GM23248 (cell line): ENCODE measurements at regions not wholly inside any gene's neighbourhood (a gene's known extent, or its start where the extent isn't known, plus 50 kb on each side); places are given as distances from the start of the nearest gene placed in this dataset.
"Not testable (repeated sequence)": the region's sequence is repeated elsewhere in the genome, so short reads cannot be mapped to it uniquely, and the experiment has no call there.

Experiments used
- DNase-seq: peaks from one replicate; pipeline ENCODE4 v3.0.0-alpha.2; 2015
- H2AFZ ChIP-seq: fragments of 200-600 bp; sonication (generic); 2 replicates; pipeline ENCODE4 v1.6.1; 2016; ENCODE audit warnings: antibody characterized with exemption
- H3F3A ChIP-seq: fragments of 200-600 bp; sonication (generic); 2 replicates; pipeline ENCODE4 v1.6.1; 2016; ENCODE audit warnings: mild to moderate bottlenecking, antibody characterized with exemption, mixed run types; ENCODE audit not compliant: insufficient read depth
- H3K27ac ChIP-seq: fragments of 200-600 bp; sonication (generic); 2 replicates; pipeline ENCODE4 v1.5.1; 2016; ENCODE audit warnings: mild to moderate bottlenecking
- H3K27me3 ChIP-seq: fragments of 200-600 bp; sonication (generic); replicated peaks from 2 replicates; pipeline ENCODE4 v1.6.1; 2016; ENCODE audit warnings: mild to moderate bottlenecking; ENCODE audit not compliant: insufficient read depth
- H3K36me3 ChIP-seq: fragments of 200-600 bp; sonication (generic); 2 replicates; pipeline ENCODE4 v1.6.1; 2016; ENCODE audit warnings: low read depth, mild to moderate bottlenecking
- H3K4me1 ChIP-seq: fragments of 200-600 bp; sonication (generic); 2 replicates; pipeline ENCODE4 v1.6.1; 2016; ENCODE audit warnings: mild to moderate bottlenecking; ENCODE audit not compliant: insufficient read depth
- H3K4me2 ChIP-seq: fragments of 200-600 bp; sonication (generic); one replicate; pipeline ENCODE4 v1.6.1; 2016; ENCODE audit warnings: mild to moderate bottlenecking; ENCODE audit not compliant: unreplicated experiment
- H3K4me3 ChIP-seq: fragments of 200-600 bp; sonication (generic); 2 replicates; pipeline ENCODE4 v1.5.1; 2016; ENCODE audit warnings: mild to moderate bottlenecking
- H3K79me2 ChIP-seq: fragments of 200-600 bp; sonication (generic); 2 replicates; pipeline ENCODE4 v1.6.1; 2016; ENCODE audit warnings: mild to moderate bottlenecking; ENCODE audit not compliant: insufficient read depth
- H3K9ac ChIP-seq: fragments of 200-600 bp; sonication (generic); 2 replicates; pipeline ENCODE4 v1.6.1; 2016; ENCODE audit warnings: mild to moderate bottlenecking
- H3K9me2 ChIP-seq: fragments of 200-600 bp; sonication (generic); 2 replicates; pipeline ENCODE4 v1.6.1; 2016; ENCODE audit warnings: mixed run types, mild to moderate bottlenecking, moderate library complexity; ENCODE audit not compliant: insufficient read depth
- H3K9me3 ChIP-seq: fragments of 200-600 bp; sonication (generic); one replicate; pipeline ENCODE4 v1.6.1; 2017; ENCODE audit warnings: low read depth
- H4K20me1 ChIP-seq: fragments of 200-600 bp; sonication (generic); 2 replicates; pipeline ENCODE4 v1.6.0; 2016; ENCODE audit not compliant: insufficient read depth
- EZH2 ChIP-seq: fragments of 200-600 bp; sonication (generic); IDR thresholded peaks from 2 replicates; pipeline ENCODE4 v1.6.1; 2018; ENCODE audit warnings: antibody characterized with exemption, mild to moderate bottlenecking; ENCODE audit not compliant: insufficient read depth, poor library complexity, severe bottlenecking
- EZH2phosphoT487 ChIP-seq: fragments of 200-600 bp; sonication (generic); IDR thresholded peaks from 2 replicates; pipeline ENCODE4 v1.6.1; 2018; ENCODE audit warnings: antibody characterized with exemption, moderate library complexity, mild to moderate bottlenecking, low read depth; ENCODE audit not compliant: insufficient read depth
- WGBS, 2 experiments: methylation state at CpG; one replicate each; pipeline ENCODE4 v1.1.6; 2015 to 2017; ENCODE audit warnings: low lambda C conversion rate in 2 of 2, low coverage in 1 of 2; ENCODE audit errors: missing lambda C conversion rate in 2 of 2; 5-methylcytosine and 5-hydroxymethylcytosine counted together
- in situ Hi-C: fragments of 300-500 bp; cut with MboI; formaldehyde crosslinking; loops from 2 replicates; pipeline ENCODE4 v1.15.0; 2020

GRCh38 chr9:95784318-95784717, 91.2 kb upstream of the ERCC6L2 start:
- Histone ChIP-seq H3K79me2 (no peaks in the 10 kb centered on the region), H3K36me3 (no peaks in the 10 kb centered on the region), H3K9ac (no peak overlapping the region), H4K20me1 (no peaks in the 10 kb centered on the region), H3K4me1 (no peaks in the 10 kb centered on the region), H3K4me2 (no peak overlapping the region), H3K9me3 (no peaks in the 10 kb centered on the region), H3K9me2 (no peaks in the 10 kb centered on the region), H3K27me3 (peaks cover 42% of the 10 kb centered on the region), H3K27ac (no peak overlapping the region), H3F3A (no peaks in the 10 kb centered on the region), H2AFZ (no peak overlapping the region), H3K4me3 (no peak overlapping the region)
- in situ Hi-C loops = loop anchor here (10.0 kb wide), 1 partner anchor 60 kb away; no protein-coding TSS in a partner anchor
- 85 to 100% methylated on average over 7 to 31 of the region's 31 CpGs for WGBS, 2 experiments
- DNase-seq = no peak
- TF ChIP-seq EZH2phosphoT487 (no peak), EZH2 (no peak)

GRCh38 chr9:95783426-95783975, 92.0 kb upstream of the ERCC6L2 start:
- Histone ChIP-seq H3K27me3 (peaks cover 35% of the 10 kb centered on the region), H3K27ac (no peak overlapping the region), H3K4me2 (no peak overlapping the region), H3F3A (no peaks in the 10 kb centered on the region), H3K36me3 (no peaks in the 10 kb centered on the region), H3K79me2 (no peaks in the 10 kb centered on the region), H3K4me3 (no peak overlapping the region), H3K4me1 (no peaks in the 10 kb centered on the region), H3K9me2 (no peaks in the 10 kb centered on the region), H3K9ac (no peak overlapping the region), H4K20me1 (no peaks in the 10 kb centered on the region), H2AFZ (no peak overlapping the region), H3K9me3 (no peaks in the 10 kb centered on the region)
- peak; percentile 51 for DNase-seq
- in situ Hi-C loops = loop anchor here (10.0 kb wide), 1 partner anchor 61 kb away; no protein-coding TSS in a partner anchor
- TF ChIP-seq EZH2 (no peak), EZH2phosphoT487 (no peak)
- 81 to 84% methylated on average over 15 to 17 of the region's 17 CpGs for WGBS, 2 experiments

- Histone ChIP-seq H3K79me2 (no peaks in the 10 kb centered on the region), H3K4me2 (no peak overlapping the region), H3K4me3 (no peak overlapping the region), H3K9me3 (no peaks in the 10 kb centered on the region), H3K9me2 (no peaks in the 10 kb centered on the region), H2AFZ (no peak overlapping the region), H3K27me3 (peaks cover 17% of the 10 kb centered on the region), H3K4me1 (no peaks in the 10 kb centered on the region), H3K27ac (no peak overlapping the region), H4K20me1 (no peaks in the 10 kb centered on the region), H3K9ac (no peak overlapping the region), H3F3A (no peaks in the 10 kb centered on the region), H3K36me3 (no peaks in the 10 kb centered on the region)
- DNase-seq = no peak
- no peak for TF ChIP-seq EZH2phosphoT487
- no peak for TF ChIP-seq EZH2
- in situ Hi-C loops = loop anchor here (10.0 kb wide), 1 partner anchor 64 kb away; no protein-coding TSS in a partner anchor
- 72 to 75% methylated on average over 6 of the region's 6 CpGs for WGBS, 2 experiments
Measured at GRCh38 chr9:95780751-95781150, 94.7 kb upstream of the ERCC6L2 start.

- Histone ChIP-seq H3K9me2 (no peaks in the 10 kb centered on the region), H3K27me3 (peaks cover 12% of the 10 kb centered on the region), H3K36me3 (no peaks in the 10 kb centered on the region), H3K9me3 (no peaks in the 10 kb centered on the region), H3K4me1 (no peaks in the 10 kb centered on the region), H3K27ac (no peak overlapping the region), H3K4me3 (no peak overlapping the region), H3K9ac (no peak overlapping the region), H3K4me2 (no peak overlapping the region), H4K20me1 (no peaks in the 10 kb centered on the region), H3K79me2 (no peaks in the 10 kb centered on the region), H2AFZ (no peak overlapping the region), H3F3A (no peaks in the 10 kb centered on the region)
- in situ Hi-C loops = loop anchor here (10.0 kb wide), 1 partner anchor 65 kb away; no protein-coding TSS in a partner anchor
- DNase-seq = no peak
- 72 to 74% methylated on average over 3 of the region's 3 CpGs for WGBS, 2 experiments
- no peak for TF ChIP-seq EZH2
- no peak for TF ChIP-seq EZH2phosphoT487
Measured at GRCh38 chr9:95780121-95780520, 95.4 kb upstream of the ERCC6L2 start.

- H4K20me1 ChIP-seq, H3K4me2 ChIP-seq, H3K27ac ChIP-seq, DNase-seq, H3K4me1 ChIP-seq, H3K9me3 ChIP-seq, H3K9me2 ChIP-seq, H3K36me3 ChIP-seq, H3K79me2 ChIP-seq, H3K9ac ChIP-seq, H3F3A ChIP-seq, in situ Hi-C loops, H2AFZ ChIP-seq, H3K4me3 ChIP-seq: not testable (repeated sequence)
- 79 to 88% methylated on average over 7 of the region's 7 CpGs for WGBS, 2 experiments
- peaks cover 12% of the 10 kb centered on the region for H3K27me3 ChIP-seq
Measured at GRCh38 chr9:95779597-95779996, 95.9 kb upstream of the ERCC6L2 start.
